Pons (tissue), 1 donor: ENCODE measurements at regions not wholly inside any gene's neighbourhood (a gene's known extent, or its start where the extent isn't known, plus 50 kb on each side); places are given as distances from the start of the nearest gene placed in this dataset.
"Not testable (repeated sequence)": the region's sequence is repeated elsewhere in the genome, so short reads cannot be mapped to it uniquely, and the experiment has no call there.

Source experiments
- DNase-seq: peaks from one replicate; pipeline ENCODE4 v3.0.0-alpha.2; 2016; ENCODE audit warnings: low spot score

DNA sequence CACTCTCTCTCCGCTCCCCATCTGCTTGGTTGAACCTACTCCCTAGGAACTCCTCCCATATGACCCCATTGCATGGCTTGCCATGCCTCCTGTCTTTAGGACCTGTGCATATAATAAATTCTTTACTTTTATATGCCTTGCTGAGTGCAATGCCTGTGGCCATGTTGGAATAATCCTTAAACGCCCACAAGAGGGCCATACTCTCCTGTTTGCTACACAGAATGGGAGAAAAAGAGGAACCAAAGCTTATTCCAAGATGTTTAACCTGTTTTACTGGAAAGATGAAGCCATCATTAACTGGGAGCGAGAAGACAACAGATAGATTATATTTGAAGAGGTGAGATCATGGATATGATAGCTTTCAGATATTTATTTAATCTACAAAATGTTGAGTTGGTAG, 1097.8 kb downstream of the NAALADL2 start:
- peak; percentile 11 for DNase-seq

DNA sequence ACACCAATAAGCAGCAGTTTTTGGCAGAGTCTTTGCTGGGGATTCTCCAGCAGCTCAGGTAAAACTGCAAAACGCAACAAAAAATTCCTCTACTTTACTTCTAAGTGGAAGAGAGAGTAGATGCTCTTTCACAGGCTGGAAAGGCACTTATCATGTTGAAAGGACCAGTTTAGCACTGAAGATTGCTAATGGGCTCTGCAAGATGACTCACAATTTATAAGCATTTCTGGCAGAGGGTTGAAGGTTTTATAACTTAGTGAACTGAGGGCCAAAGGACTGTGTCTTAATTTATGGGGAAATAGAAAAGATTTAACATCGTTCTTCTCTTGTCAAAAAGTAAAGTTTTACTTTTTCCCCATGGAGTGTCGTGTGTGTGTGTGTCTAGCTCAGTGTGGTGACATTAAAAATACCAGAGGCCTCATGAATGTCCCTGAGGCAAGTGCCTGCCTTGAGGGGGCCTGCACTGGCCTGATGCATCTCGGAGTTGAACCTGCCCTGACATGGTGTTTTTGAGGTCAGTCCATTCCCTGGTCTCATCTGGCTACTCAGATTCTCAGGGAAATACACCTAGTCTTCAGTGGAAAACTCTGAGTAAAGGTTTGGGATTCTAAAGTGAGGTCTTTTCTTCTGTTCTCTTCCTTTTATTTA, 1092.0 kb downstream of the NAALADL2 start:
- DNase-seq, result no peak

- no peak for DNase-seq
These were observed 1088.9 kb downstream of the NAALADL2 start for GRCh38 chr3:175948041-175948440.

DNA sequence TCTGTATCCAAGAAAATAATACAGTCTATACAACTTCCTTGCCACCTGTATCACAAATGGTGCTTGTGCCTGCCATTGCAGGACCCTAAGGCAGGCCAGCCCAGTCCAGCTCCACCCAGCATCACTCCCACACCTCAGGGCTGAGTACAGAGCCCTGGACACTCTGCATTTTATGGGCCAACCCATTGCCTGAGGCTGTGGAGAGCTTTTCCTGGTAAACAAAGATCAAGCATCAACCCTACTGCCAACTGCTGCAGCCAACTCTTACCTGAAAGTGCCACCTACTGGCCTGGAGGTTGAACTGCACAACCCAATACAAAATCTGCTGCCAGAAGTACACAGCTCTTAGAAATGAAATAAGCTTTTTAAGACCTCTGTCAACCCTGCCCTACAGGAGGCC, 1082.2 kb downstream of the NAALADL2 start:
- peak; percentile 31 for DNase-seq

DNA sequence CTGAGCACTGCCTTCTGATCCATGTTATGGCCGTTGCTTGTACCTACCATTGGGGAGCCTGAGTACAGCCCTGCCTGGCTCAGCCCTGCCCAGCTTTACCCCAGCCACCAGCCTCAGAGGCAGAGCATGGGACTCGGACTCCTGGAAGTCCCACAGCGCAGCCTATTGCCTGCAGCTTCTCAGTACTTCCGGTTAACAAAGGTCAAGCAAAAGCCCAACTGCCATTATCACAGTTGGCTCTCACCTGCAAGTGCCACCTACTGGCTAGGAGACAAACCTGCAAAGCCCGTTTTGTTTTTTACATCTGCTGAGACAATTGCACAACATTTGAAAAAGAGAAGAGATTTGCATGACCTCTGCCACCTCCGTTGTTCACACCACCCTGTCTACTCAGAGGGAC, 1081.7 kb downstream of the NAALADL2 start:
- DNase-seq, result no peak

DNA sequence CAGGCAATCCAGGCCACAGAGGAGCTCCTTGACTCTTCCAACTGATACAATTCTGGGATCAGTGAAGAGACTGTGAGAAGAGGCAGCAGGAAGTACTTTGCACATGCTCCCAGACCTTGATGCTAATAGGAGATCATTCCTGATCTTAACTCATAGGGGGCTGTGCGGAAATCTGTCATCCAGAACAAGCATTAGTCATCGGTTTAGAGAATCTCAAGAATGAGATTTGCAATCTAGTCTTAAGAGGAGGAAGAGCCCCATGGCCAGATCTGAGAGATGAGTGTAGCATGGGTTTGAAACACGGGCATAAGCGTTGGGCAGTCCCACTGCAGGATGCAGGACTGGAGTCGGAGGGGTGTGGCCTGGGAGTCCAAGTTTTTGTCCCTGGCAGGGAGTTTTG, 1081.1 kb downstream of the NAALADL2 start:
- no peak for DNase-seq

- not testable (repeated sequence) for DNase-seq
These were observed 1078.2 kb downstream of the NAALADL2 start for GRCh38 chr3:175937367-175937766.

DNA sequence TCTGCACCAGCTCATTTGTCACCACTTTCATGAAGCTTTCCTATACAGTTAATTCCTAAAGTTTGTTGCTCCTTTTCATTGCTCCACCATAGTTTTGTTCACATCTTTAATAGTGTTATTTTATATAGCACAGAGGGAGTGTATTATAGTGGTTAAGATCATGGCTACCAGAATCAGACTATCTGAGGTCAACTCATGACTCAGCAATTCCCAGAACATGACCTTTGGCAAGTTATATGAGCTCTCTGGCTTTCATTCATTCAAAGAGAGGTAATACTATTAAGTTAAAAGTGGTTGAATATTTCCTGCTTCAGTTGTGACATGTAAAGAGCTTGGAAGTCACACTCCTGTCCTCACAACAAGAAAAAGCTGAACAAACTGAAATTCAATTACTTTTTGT, 1073.5 kb downstream of the NAALADL2 start:
- no peak for DNase-seq

- DNase-seq, result no peak
These were observed 1060.0 kb downstream of the NAALADL2 start for GRCh38 chr3:175919133-175919532.

DNA sequence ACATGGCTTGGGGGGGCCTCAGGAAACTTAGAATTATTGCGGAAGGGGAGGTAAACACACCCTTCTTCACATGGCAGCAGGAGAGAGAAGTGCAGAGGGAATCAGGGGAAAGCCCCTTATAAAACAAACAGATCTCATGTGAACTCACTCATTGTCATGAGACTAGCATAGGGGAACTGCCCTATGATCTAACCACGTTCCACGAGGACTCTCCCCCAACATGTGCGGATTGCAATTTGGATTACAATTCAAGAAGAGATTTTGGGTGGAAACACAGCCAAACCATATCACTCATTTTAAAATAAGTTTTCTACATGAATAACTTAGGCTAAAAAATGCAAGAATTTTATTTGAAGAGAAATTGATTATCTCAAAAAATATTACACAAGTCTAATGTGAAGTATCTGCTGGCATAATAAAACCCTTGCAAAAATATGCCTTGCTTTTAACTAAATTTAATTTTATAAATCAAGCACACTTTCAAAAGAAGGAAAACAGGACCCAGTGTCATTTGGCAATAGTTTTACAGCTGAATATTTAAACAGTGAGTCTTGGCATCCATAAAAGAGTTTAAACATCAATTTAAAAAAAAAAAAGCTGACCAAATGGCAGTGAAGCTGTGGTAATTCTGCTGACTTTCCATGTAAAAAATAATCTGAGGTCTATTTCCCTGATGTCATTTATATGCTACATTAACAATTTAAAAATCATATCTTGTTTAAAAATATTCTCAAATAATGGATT, 1057.2 kb downstream of the NAALADL2 start:
- DNase-seq, result no peak

GRCh38 chr3:175914785-175915184, 1055.7 kb downstream of the NAALADL2 start:
- no peak for DNase-seq

GRCh38 chr3:175913286-175913685, 1054.2 kb downstream of the NAALADL2 start:
- no peak for DNase-seq

- no peak for DNase-seq
These were observed 1052.8 kb downstream of the NAALADL2 start for GRCh38 chr3:175911937-175912336.

- DNase-seq, result no peak
These were observed 1043.1 kb downstream of the NAALADL2 start for GRCh38 chr3:175902226-175902625.

- DNase-seq, result no peak
These were observed 1039.1 kb downstream of the NAALADL2 start for GRCh38 chr3:175898194-175898593.

DNA sequence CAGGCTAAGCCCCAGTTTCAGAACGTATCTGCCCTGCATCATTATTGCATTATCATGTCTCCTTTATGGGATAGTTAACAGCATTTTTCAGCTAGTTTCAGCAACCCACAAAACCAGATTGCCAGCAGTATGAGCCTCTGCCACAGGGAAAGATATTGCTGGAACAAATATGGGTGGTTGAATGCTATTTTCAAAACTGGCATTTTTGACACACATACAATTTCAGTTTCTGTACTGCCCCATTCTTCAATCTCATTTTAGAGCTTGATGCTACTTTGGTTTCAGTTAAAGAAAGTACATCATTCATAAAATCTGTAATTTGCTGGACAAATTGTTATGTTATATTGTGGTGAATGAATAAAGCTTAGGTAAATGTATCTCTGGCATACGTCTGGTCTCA, 1037.5 kb downstream of the NAALADL2 start:
- no peak for DNase-seq

DNA sequence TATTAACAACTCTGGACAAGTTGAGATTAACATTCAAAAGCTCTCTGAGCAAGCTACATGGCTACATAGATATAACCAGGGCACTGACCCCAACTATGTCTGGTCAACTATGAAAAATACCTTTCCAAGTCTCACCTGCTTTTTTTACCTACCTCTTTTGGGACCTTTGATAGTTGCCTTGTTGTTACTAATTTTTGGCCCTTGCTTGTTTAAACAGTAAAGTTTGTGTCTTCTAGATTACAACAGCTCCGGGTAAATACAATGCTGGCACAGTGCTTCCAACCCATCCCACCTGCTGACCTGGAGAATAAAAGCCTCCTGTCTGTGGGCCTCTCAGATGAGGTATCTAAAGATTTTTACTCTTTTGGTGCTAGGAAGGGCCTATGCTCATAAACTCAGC, 1036.6 kb downstream of the NAALADL2 start:
- no peak for DNase-seq

DNA sequence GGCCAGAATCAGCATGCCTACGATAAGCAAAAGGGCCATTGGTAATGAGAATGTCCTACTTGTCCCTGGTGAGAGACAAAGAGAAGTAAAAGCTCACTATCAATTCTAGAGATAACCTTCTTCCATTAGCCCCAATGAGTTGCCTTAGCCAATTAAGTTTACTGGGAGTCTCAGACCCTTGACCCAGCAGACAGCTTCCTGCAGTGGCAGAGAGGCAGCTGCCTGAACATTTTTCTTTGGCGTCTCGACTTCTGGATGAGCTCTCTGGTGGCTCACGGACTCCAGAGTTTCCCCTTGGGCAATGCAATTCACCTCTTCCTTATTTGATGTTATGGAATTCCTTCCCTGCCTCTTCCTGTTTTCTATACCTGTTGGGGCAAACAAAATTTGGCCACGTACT, 1034.4 kb downstream of the NAALADL2 start:
- no peak for DNase-seq

GRCh38 chr3:175890066-175890465, 1030.9 kb downstream of the NAALADL2 start:
- DNase-seq, result no peak

- DNase-seq, result no peak
These were observed 1026.2 kb downstream of the NAALADL2 start for GRCh38 chr3:175885231-175885766.

DNA sequence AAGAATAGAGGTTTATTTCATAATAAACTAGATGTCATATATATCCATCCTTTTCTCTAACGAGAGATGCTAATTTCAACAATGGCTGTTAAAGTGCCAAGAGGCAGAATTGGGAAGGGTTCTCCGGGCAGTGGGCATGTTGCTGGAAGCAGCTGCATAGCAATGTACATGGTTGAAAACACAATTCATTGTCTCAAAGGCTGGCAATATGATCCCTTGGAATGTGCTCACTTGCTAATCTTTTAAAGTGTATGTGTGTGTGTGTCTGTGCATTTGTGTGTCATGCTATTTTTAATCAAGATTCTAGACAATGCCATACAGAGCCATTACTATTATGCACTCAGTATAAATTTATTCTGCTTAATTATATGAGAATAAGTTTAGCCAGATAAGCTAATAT, 1020.3 kb downstream of the NAALADL2 start:
- no peak for DNase-seq

DNA sequence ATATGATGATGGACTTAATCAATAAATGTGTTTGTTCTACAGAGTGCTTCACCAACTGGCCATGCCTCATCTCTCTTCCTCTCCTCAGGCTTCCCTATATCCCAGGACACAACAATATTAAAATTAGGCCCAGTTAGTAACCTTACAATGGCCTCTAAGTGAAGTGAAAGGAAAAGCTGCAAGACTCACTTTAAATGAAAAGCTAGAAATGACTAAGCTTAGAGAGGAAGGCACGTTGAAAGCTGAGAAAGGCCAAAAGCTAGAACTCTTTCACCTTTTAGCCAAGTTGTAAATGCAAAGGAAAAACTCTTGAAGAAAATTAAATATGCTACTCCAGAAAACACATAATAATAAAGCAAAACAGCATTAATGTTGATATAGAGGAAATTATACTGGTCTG, 1010.3 kb downstream of the NAALADL2 start:
- DNase-seq, result no peak

DNA sequence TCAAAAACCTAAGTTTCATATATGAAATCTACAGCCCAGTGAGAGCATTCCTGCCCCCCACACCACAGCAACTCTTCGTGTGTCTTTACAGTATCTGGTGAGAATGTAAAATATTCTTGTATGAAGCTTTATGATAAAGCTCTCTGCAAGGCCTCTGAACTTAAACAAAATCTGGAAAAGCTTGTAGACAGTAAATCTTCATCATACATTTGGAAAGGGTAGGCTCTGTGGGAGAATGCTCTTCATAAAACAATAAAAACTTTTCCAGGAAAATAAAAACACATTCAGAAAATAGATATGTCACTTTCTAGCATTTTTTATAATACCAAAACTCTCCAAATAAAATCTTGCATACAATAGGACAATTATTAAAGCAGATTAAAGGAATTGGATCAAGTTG, 1009.5 kb downstream of the NAALADL2 start:
- DNase-seq, result no peak

- no peak for DNase-seq
These were observed 1006.6 kb downstream of the NAALADL2 start for GRCh38 chr3:175865724-175866123.
